GM12878 (cell line): ENCODE measurements at regions not wholly inside any gene's neighbourhood (a gene's known extent, or its start where the extent isn't known, plus 50 kb on each side); places are given as distances from the start of the nearest gene placed in this dataset.

Source experiments
- E2F8 ChIP-seq: fragments of 450-650 bp; IDR thresholded peaks from 2 replicates; pipeline ENCODE4 v1.6.1; 2018; ENCODE audit warnings: mild to moderate bottlenecking, low read depth, moderate library complexity; ENCODE audit not compliant: partially characterized antibody
- NR2F1 ChIP-seq: fragments of 450-650 bp; conservative IDR thresholded peaks from 2 replicates; pipeline ENCODE4 v1.6.1; 2017; ENCODE audit warnings: mild to moderate bottlenecking
- ZBED1 ChIP-seq: IDR thresholded peaks from 2 replicates; pipeline ENCODE4 v1.6.1; 2016; ENCODE audit warnings: borderline replicate concordance
- ZNF217 ChIP-seq: fragments of 450-650 bp; IDR thresholded peaks from 2 replicates; pipeline ENCODE4 v1.6.1; 2017; ENCODE audit warnings: antibody characterized with exemption, mild to moderate bottlenecking
- TF ChIP-seq, protein P1 (sequence below): fragments of 450-650 bp; IDR thresholded peaks from 2 replicates; pipeline ENCODE4 v1.6.1; 2016; ENCODE audit warnings: mild to moderate bottlenecking
- TF ChIP-seq, protein P2 (sequence below): IDR thresholded peaks from 2 replicates; pipeline ENCODE4 v1.6.1; 2012; ENCODE audit warnings: mild to moderate bottlenecking, low read depth, low read length

GRCh38 chr3:181403876-181404660 is 307.7 kb upstream of the SOX2 start (continued):
- TF ChIP-seq E2F8 (no peak), ZBED1 (no peak), ZNF217 (no peak), NR2F1 (no peak)
- TF ChIP-seq, protein P1, sequence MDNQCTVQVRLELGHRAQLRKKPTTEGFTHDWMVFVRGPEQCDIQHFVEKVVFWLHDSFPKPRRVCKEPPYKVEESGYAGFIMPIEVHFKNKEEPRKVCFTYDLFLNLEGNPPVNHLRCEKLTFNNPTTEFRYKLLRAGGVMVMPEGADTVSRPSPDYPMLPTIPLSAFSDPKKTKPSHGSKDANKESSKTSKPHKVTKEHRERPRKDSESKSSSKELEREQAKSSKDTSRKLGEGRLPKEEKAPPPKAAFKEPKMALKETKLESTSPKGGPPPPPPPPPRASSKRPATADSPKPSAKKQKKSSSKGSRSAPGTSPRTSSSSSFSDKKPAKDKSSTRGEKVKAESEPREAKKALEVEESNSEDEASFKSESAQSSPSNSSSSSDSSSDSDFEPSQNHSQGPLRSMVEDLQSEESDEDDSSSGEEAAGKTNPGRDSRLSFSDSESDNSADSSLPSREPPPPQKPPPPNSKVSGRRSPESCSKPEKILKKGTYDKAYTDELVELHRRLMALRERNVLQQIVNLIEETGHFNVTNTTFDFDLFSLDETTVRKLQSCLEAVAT: no peak
- TF ChIP-seq, protein P2, sequence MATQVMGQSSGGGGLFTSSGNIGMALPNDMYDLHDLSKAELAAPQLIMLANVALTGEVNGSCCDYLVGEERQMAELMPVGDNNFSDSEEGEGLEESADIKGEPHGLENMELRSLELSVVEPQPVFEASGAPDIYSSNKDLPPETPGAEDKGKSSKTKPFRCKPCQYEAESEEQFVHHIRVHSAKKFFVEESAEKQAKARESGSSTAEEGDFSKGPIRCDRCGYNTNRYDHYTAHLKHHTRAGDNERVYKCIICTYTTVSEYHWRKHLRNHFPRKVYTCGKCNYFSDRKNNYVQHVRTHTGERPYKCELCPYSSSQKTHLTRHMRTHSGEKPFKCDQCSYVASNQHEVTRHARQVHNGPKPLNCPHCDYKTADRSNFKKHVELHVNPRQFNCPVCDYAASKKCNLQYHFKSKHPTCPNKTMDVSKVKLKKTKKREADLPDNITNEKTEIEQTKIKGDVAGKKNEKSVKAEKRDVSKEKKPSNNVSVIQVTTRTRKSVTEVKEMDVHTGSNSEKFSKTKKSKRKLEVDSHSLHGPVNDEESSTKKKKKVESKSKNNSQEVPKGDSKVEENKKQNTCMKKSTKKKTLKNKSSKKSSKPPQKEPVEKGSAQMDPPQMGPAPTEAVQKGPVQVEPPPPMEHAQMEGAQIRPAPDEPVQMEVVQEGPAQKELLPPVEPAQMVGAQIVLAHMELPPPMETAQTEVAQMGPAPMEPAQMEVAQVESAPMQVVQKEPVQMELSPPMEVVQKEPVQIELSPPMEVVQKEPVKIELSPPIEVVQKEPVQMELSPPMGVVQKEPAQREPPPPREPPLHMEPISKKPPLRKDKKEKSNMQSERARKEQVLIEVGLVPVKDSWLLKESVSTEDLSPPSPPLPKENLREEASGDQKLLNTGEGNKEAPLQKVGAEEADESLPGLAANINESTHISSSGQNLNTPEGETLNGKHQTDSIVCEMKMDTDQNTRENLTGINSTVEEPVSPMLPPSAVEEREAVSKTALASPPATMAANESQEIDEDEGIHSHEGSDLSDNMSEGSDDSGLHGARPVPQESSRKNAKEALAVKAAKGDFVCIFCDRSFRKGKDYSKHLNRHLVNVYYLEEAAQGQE: no peak
